HEK293 (cell line): ENCODE measurements at regions not wholly inside any gene's neighbourhood (a gene's known extent, or its start where the extent isn't known, plus 50 kb on each side); places are given as distances from the start of the nearest gene placed in this dataset.

Experiments used
- IKZF3 ChIP-seq: fragments of 450-650 bp; IDR thresholded peaks from 2 replicates; pipeline ENCODE4 v1.5.0; 2018; ENCODE audit warnings: missing biosample characterization, mild to moderate bottlenecking, missing genetic modification characterization, moderate library complexity
- SP2 ChIP-seq: fragments of 450-650 bp; formaldehyde crosslinking; IDR thresholded peaks from 2 replicates; pipeline ENCODE4 v1.5.1; 2016; ENCODE audit warnings: missing biosample characterization, missing genetic modification characterization
- ZNF274 ChIP-seq, 2 experiments: fragments of 200-500 bp in 1 of 2; fragments of 450-650 bp in 1 of 2; sonication (Bioruptor generic) in 1 of 2; formaldehyde crosslinking in 1 of 2; IDR thresholded peaks; 2 replicates each; pipeline versions ENCODE4 v1.5.1 to v1.6.1; 2014 to 2016; ENCODE audit warnings: borderline replicate concordance in 1 of 2, inconsistent platforms in 1 of 2, low read length in 1 of 2, missing biosample characterization in 1 of 2, missing genetic modification characterization in 1 of 2
- ZNF423 ChIP-seq: fragments of 450-650 bp; formaldehyde crosslinking; IDR thresholded peaks from 2 replicates; pipeline ENCODE4 v1.5.1; 2016; ENCODE audit warnings: missing biosample characterization, missing genetic modification characterization
- ZNF48 ChIP-seq: fragments of 450-650 bp; formaldehyde crosslinking; IDR thresholded peaks from 2 replicates; pipeline ENCODE4 v1.5.1; 2016; ENCODE audit warnings: missing biosample characterization, missing genetic modification characterization
- ZNF544 ChIP-seq: fragments of 450-650 bp; formaldehyde crosslinking; IDR thresholded peaks from 2 replicates; pipeline ENCODE4 v1.5.0; 2017; ENCODE audit warnings: missing biosample characterization, missing genetic modification characterization
- TF ChIP-seq, protein P1 (sequence below): fragments of 450-650 bp; formaldehyde crosslinking; IDR thresholded peaks from 2 replicates; pipeline ENCODE4 v1.5.1; 2016; ENCODE audit warnings: missing biosample characterization, missing genetic modification characterization
- TF ChIP-seq, protein P2 (sequence below): fragments of 450-650 bp; formaldehyde crosslinking; IDR thresholded peaks from 2 replicates; pipeline ENCODE4 v1.5.1; 2016; ENCODE audit warnings: missing biosample characterization, missing genetic modification characterization
- TF ChIP-seq, protein P3 (sequence below): fragments of 450-650 bp; formaldehyde crosslinking; conservative IDR thresholded peaks from 2 replicates; pipeline ENCODE4 v1.5.1; 2016; ENCODE audit warnings: low read depth, missing biosample characterization, missing genetic modification characterization
- TF ChIP-seq, protein P4 (sequence below): fragments of 450-650 bp; IDR thresholded peaks from 2 replicates; pipeline ENCODE4 v1.5.1; 2018; ENCODE audit warnings: missing biosample characterization, mild to moderate bottlenecking, missing genetic modification characterization
- TF ChIP-seq, protein P5 (sequence below): fragments of 450-650 bp; formaldehyde crosslinking; IDR thresholded peaks from 2 replicates; pipeline ENCODE4 v1.5.1; 2016; ENCODE audit warnings: missing biosample characterization, missing genetic modification characterization

DNA sequence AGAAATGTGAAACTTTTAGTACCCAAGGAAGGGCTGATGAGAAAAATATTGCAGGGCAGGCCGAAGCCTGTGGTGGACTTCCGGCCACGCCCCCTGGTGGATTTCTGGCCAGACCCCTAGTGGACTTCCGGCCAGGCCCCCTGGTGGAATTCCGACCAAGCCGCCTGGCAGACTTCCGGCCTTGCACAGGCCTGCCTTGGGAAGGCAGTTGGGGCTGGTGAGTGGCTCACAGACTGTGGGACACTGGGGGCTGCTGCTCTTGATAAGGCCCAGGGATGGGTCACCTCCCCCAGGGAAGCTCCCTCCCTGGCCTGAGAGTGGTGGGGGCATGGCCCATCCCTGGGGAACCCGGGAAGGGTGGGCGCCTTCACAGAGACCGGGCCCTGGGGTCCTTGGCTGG is 116.4 kb upstream of the MKI67 start:
- TF ChIP-seq ZNF274 (IDR thresholded peaks at IDR 0.05; ENCODE audit: low read length) (no peak), ZNF274 (tag by site-specific recombination; IDR thresholded peaks at IDR 0.05; ENCODE audit: borderline replicate concordance) (no peak), ZNF544 (tag by site-specific recombination) (no peak), SP2 (tag by site-specific recombination) (no peak), IKZF3 (tag by site-specific recombination) (no peak), ZNF423 (tag by site-specific recombination) (no peak), ZNF48 (tag by site-specific recombination) (no peak)
- TF ChIP-seq, protein P1, sequence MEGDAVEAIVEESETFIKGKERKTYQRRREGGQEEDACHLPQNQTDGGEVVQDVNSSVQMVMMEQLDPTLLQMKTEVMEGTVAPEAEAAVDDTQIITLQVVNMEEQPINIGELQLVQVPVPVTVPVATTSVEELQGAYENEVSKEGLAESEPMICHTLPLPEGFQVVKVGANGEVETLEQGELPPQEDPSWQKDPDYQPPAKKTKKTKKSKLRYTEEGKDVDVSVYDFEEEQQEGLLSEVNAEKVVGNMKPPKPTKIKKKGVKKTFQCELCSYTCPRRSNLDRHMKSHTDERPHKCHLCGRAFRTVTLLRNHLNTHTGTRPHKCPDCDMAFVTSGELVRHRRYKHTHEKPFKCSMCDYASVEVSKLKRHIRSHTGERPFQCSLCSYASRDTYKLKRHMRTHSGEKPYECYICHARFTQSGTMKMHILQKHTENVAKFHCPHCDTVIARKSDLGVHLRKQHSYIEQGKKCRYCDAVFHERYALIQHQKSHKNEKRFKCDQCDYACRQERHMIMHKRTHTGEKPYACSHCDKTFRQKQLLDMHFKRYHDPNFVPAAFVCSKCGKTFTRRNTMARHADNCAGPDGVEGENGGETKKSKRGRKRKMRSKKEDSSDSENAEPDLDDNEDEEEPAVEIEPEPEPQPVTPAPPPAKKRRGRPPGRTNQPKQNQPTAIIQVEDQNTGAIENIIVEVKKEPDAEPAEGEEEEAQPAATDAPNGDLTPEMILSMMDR = no peak
- TF ChIP-seq, protein P2, sequence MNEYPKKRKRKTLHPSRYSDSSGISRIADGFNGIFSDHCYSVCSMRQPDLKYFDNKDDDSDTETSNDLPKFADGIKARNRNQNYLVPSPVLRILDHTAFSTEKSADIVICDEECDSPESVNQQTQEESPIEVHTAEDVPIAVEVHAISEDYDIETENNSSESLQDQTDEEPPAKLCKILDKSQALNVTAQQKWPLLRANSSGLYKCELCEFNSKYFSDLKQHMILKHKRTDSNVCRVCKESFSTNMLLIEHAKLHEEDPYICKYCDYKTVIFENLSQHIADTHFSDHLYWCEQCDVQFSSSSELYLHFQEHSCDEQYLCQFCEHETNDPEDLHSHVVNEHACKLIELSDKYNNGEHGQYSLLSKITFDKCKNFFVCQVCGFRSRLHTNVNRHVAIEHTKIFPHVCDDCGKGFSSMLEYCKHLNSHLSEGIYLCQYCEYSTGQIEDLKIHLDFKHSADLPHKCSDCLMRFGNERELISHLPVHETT (tag by site-specific recombination) = no peak
- TF ChIP-seq, protein P3, sequence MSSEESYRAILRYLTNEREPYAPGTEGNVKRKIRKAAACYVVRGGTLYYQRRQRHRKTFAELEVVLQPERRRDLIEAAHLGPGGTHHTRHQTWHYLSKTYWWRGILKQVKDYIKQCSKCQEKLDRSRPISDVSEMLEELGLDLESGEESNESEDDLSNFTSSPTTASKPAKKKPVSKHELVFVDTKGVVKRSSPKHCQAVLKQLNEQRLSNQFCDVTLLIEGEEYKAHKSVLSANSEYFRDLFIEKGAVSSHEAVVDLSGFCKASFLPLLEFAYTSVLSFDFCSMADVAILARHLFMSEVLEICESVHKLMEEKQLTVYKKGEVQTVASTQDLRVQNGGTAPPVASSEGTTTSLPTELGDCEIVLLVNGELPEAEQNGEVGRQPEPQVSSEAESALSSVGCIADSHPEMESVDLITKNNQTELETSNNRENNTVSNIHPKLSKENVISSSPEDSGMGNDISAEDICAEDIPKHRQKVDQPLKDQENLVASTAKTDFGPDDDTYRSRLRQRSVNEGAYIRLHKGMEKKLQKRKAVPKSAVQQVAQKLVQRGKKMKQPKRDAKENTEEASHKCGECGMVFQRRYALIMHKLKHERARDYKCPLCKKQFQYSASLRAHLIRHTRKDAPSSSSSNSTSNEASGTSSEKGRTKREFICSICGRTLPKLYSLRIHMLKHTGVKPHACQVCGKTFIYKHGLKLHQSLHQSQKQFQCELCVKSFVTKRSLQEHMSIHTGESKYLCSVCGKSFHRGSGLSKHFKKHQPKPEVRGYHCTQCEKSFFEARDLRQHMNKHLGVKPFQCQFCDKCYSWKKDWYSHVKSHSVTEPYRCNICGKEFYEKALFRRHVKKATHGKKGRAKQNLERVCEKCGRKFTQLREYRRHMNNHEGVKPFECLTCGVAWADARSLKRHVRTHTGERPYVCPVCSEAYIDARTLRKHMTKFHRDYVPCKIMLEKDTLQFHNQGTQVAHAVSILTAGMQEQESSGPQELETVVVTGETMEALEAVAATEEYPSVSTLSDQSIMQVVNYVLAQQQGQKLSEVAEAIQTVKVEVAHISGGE = no peak
- TF ChIP-seq, protein P4, sequence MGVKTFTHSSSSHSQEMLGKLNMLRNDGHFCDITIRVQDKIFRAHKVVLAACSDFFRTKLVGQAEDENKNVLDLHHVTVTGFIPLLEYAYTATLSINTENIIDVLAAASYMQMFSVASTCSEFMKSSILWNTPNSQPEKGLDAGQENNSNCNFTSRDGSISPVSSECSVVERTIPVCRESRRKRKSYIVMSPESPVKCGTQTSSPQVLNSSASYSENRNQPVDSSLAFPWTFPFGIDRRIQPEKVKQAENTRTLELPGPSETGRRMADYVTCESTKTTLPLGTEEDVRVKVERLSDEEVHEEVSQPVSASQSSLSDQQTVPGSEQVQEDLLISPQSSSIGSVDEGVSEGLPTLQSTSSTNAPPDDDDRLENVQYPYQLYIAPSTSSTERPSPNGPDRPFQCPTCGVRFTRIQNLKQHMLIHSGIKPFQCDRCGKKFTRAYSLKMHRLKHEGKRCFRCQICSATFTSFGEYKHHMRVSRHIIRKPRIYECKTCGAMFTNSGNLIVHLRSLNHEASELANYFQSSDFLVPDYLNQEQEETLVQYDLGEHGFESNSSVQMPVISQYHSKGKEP (tag by site-specific recombination) = no peak
- TF ChIP-seq, protein P5, sequence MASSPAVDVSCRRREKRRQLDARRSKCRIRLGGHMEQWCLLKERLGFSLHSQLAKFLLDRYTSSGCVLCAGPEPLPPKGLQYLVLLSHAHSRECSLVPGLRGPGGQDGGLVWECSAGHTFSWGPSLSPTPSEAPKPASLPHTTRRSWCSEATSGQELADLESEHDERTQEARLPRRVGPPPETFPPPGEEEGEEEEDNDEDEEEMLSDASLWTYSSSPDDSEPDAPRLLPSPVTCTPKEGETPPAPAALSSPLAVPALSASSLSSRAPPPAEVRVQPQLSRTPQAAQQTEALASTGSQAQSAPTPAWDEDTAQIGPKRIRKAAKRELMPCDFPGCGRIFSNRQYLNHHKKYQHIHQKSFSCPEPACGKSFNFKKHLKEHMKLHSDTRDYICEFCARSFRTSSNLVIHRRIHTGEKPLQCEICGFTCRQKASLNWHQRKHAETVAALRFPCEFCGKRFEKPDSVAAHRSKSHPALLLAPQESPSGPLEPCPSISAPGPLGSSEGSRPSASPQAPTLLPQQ (tag by site-specific recombination) = no peak
